ENCODE measurements at regions not wholly inside any gene's neighbourhood (a gene's known extent, or its start where the extent isn't known, plus 50 kb on each side); places are given as distances from the start of the nearest gene placed in this dataset.

DNA sequence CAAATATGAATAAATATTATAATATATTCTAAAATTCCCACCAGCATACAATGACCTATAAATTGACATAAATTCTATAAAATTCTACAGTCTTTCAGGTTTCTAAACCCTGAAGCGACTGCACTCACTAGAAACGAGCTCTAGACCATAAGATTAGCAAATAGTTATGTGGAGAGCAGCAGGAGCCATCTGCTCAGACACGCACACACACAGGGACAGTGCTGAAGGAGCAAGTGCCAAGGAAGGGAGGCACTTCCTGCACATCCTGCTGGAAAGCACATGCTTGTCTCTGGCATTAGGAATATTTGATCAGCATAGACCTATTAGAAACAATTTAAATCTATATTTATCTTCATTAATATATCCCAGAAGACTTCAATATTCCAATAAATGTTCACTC, 713.9 kb upstream of the CDH2 start:
- DNase-seq: no peak

DNA sequence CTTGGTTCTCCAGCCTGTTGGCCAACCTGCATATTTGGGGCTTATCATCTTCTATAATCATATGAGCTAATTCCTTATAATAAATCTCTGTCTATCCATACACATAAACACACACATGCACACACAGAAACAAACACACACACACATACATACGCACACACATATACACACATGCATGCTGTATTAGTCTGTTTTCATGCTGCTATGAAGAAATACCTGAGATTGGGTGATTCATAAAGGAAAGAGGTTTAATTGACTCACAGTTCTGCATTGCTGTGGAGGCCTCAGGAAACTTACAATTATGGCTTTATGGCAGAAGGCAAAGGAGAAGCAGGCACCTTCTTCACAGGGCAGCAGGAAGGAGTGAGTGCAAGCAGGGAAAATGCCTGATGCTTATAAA, 707.4 kb upstream of the CDH2 start:
- DNase-seq: no peak

DNA sequence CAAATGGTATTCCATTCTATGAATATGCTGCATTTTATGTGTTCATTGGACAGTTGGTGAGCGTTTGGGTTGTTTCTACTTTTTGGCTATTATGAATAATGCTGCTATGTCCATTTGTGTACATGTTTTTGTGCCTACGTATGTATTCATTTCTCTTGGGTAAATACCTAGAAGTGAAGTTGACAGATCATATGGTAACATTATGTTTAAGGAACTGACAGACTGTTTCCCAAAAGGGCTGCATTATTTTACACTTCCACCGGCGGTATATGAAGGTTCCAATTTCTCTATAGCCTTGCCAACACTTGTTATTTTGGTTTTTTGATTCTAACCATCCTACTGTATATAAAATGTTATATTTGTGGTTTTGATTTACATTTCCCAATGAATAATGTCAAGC, 703.9 kb upstream of the CDH2 start:
- no peak for DNase-seq

DNA sequence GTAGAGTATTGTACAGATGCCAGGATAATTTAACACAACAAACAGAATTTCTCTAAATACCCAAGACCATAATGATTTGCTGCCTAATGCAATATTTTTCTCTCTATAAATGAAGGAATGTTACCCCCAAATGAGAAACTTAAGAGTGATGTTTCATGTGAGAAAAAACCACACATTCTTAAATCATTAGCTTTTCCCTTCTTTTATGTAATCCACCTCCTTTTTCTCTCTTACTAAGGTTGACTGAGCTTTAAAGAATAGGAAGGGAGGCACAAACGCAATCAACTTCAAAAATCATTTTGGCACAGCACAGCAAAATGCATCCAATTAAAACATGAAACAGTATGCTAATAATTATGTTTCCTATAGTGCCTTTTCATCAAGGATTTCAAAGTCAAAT, 698.1 kb upstream of the CDH2 start:
- DNase-seq: no peak

DNA sequence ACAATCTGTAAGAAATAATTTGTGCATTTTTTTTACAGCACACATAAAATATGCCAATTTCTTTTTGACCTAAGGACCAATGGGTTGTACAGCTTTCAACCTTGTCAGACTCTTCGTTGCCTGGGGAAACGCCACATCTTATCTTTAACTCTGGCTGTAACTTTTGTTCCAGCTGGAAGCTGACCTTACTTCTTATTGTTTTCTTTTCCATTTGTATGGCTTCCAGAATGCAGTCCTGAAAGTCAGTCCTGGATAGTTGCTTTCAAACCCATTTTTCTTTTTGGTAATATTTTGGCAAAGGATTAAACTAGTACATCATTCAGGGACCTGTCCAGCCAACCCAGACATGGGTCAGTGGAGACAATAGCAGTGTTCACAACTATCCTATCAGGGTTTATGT, 686.5 kb upstream of the CDH2 start:
- DNase-seq: no peak

DNA sequence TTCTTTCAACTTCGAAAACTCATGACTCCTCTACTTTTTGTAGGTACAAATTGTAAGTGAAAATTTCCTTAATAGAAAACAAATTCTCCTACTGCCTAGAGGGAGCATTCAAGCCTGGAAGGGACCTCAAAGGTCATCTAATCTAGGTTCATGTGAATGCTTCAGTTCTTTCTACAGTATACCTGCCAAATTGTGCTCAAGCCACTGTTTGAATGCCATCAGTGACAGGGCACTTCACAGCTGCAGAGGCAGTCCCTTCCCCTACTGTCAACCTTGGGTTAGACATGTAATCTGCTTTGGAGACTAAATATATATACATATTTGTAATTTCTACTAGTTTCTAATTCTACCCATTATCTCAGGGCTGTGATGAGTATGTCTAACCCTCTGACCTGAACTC, 681.3 kb upstream of the CDH2 start:
- DNase-seq: no peak

DNA sequence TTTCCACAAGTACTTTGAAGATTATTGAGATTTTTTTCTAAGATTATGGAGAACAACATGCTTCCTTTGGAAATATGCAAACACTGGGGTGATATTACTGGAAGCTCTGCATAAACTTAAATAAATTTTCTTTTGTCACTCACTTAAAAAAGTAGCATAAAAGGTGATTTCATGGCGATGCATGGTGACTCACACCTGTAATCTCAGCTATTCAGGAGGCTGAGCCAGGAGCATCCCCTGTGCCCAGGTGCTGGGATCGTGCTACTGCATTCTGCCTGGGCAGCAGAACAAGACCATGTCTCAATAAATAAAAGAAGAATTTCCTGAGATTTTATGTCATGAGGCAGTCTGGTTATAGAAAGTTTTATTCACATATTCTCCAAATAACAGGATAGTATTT, 679.1 kb upstream of the CDH2 start:
- DNase-seq: no peak

DNA sequence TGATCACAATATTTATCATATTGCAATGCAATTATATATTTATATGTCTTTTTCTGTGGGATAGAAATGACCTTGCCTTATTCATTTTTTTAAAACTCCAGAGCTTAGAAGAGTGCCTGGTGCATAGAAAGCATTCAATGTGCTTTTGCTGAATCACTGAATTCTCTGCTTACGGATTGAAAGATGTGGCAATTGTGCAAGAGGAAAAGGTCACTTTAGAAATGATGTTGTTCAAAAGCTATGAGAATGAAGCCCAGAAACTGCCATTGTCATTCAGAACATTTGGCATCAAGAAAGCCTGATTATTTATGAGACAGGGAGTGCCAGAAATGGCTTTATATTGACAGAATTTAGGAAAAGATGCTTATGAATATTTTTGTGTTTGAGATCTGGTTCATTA, 678.6 kb upstream of the CDH2 start:
- no peak for DNase-seq

DNA sequence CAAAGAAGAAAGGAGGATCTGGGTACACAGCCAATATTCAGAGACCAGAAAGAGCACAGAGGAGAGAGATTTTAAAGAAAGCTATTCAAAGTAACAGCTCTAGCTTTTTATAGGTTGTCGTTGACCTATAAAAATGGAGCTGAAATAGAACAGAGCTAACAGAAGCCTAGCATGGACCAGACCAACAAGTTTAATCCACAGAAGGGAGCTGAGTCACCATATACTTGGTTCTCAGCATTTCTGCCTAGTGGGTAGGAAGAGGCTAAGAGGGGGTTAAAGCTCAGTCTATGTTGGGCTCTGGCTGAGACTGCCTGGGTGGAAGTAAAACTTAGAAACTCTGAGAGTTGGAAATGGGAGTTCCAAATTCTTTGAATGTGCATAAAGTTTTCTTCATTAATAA, 678.0 kb upstream of the CDH2 start:
- no peak for DNase-seq

DNA sequence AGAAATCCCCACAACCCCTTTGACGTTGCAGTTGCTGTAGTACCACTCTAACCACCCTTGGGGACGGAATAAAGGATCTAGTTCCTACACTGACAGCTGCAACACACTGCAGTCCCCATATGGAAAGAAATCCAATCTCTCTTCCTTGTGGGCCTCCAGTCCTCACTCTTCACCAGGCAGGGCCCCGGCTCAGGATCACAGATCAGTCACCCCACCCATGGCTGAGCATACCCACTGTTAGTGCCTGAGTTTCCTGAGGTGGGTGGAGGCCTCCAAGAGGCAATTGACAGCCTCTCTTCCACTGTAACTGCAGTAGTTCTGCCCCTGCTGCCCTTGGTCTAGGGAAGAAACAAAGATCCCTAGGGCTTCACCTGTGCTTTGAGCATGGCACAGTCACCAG, 670.0 kb upstream of the CDH2 start:
- DNase-seq: no peak

DNA sequence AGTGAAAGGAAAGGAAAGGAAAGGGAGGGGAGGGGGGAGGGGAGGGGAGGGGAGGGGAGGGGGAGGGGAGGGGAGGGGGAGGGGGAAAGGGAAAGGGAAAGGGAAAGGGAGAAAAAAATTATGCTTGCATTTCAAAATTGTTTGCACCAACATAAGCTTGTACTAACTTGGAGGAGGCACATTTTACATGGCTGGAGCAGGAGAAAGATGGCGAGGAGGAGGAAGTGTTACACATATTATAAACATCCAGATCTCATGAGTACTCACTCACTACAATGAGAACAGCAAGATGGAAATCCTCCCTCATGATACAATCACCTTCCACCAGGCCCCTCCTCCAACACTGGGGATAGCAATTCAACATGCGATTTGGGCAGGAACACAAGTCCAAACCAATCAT, 660.2 kb upstream of the CDH2 start:
- no peak for DNase-seq

DNA sequence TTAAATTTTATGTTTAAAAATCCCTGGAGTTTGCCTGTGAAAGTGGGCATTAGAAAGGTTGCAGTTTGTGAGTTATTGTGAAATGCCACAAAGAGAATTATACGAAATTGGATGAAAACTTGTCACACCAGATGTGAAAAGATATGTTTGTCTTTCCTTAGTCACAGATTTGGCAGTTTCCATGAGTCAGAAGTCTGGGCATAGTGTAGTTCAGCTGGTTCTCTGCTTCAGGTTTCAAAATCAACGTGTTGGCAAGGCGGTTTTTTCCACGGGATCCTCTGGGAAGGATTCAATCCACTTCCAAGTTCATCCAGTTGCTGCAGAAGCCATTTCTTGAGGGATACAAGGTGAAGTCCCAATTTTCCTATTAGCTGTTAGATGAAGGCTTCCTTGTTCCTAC, 658.0 kb upstream of the CDH2 start:
- no peak for DNase-seq

DNA sequence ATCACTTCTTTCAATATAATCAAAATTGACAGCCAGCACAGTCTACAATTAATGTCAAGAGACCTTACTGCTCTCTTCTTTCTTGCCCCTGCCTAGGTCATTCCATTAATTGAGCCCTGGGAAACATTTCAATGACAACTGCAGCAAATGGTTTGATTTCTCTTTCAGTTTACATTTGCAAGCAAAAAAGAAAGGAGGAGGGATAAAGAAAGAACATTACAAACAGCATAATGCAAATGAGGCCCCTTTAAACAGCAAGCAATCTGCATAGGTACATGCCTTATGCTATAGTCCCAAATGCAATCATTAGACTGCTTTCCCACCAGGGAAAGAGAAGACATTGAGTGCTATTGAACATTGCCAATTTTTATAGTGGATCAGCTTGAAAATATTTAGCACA, 655.0 kb upstream of the CDH2 start:
- no peak for DNase-seq

DNA sequence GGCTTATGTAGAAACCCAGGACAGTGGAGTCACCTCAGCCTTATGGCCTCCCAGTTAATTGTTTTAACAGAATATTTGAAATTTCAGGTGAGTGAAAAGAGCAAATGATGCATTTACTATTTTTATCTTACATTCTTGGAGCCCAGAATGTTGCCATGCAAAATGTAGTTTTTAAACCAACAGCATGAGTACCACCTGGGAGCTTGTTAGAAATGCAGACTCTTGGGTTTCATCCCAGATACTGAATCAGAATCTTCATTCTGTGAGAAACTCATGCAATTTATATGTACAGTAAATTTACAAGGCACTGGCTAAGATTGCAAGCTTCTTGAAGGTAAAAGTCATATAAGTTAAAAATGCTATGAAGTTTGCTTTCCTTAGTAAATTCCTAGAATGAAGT, 654.5 kb upstream of the CDH2 start:
- no peak for DNase-seq

DNA sequence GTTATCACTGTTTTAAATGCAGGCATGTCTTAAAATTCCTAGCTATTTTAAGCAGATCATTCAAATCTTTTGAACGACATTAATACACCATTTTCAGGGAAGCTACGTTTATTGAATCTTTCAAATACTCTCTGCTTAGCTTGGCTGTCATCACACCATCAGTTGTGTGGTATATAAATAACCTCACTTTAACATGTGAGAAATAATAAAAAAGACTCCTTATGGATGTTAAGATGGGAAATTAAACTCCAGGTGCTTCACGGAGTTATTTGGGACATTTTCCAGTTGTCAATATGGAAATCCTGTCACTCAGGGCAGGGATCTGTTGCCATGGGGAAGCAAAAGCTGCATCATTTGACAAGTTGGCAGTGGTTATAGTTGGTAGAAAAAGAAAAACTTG, 649.2 kb upstream of the CDH2 start:
- no peak for DNase-seq

DNA sequence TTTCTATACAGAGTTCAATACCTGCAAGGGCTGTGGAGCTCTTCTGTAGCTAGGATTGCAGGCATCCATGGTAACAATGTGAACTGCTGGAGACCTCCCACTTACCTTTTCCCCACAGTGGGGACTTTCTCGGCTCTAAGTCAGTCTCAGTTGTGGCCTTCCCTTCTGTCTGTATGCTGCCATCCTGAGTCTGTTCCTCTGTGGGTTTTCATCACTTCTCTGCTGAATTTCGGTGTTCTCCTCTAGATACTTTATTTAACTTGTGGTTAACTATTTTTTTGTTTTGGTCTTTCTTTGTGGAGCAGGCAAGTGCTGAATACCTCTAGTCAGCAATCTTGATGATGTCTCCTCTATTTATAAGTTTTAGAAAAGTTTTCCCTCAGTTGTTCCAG, 647.2 kb upstream of the CDH2 start:
- DNase-seq: no peak

DNA sequence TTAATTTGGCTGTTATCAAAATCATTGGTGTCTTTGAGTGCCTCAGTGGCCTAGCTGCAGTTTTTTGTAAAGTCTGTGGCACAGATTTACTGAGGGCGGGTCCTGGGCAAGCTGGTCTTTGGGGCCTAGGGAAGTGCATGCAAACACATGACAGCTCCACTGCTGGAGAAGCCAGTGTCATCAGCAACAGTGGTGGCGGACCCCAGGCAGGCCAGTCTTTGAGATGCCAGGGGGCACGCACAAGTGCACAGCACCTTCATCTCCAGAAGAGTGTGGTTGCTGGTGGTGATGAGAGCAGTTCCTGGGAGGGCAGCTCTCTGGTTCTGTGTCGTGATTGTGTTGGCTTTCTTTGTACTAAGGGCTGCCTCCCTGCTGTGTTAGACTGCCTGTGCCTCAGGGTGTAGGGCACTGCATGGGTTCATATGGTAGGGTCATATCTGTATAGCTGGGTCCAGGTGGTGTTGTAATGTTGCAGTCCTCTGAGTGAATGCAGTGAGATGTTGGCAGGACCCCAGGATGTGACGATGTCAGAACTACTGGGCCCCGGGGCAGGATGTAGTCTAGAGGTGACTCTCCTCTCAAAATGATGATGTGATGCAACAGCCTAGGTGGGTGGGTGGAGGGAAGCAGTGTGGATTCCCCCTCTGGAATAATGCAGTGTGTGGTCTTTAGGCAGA, 646.7 kb upstream of the CDH2 start:
- DNase-seq: no peak

DNA sequence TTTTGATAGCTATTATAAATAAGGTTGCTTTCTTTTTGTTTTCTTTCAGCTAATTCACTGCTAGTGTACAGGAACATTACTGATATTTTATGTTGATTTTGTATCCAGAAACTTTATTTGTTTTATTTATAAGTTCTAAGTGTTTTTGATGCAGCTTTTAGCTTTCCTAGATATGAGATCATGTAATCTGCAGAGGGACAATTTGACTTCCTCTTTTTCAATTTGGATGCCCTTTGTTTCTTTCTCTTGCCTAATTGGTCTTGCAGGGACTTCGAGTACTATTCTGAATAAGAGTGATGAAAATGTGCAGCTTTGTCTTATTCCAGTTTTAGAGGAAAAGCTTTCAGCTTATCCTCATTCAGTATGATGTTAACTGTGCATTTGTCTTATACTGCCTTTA, 643.4 kb upstream of the CDH2 start:
- no peak for DNase-seq

DNA sequence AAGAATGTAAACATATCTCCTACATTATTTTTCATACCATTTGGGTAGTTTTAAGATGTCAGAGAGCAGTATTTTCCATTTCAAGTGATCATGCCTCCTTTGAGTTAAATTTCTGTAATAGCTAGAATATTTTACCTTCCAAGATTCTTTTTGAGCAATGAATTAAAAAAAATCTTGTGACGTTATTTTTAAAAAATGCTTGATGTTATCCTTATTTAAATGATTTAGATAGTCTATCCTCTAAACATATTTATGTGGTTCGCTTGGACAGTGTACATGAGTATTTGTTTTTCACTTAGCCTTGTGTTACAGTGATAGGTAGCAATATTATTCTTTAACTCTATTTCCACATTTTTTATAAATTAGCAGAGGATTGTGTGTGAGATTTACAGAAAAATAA, 639.2 kb upstream of the CDH2 start:
- no peak for DNase-seq

DNA sequence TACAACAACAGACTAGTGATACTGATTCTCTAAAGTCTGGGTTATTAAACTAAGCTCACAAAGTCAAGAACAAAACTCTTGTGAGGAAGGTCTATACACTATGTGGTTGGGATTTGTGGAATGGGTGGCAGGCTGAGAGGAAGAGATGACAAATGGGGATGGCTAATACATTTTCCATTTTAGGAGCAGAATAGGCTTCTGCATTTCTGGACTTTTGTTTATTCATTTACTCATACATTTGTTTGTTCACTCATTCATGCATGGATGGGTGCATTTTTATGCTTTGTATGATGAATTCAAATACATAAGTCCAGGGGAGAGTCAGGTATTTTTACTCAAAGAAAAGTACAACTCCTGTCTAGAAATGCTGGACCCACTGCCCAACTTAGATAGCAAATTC, 637.4 kb upstream of the CDH2 start:
- DNase-seq: no peak

DNA sequence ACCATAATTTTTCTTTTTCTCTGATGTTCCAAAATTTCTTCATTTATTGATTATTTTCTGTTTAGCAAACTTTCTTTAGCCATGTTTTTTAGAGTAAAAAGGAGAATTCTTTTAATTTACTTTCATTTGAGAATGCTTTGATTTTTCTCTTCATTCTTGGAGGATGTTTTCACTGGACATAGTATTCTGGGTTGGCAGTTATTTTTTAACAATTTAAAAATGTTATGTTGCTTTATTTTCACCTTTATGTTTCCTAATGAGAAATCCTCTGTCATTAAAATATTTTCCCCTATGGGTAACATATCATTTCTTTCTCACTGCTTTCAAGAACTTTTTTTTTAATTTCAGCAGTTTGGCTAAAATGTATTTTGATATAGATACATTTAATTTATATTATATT, 631.4 kb upstream of the CDH2 start:
- DNase-seq: no peak

DNA sequence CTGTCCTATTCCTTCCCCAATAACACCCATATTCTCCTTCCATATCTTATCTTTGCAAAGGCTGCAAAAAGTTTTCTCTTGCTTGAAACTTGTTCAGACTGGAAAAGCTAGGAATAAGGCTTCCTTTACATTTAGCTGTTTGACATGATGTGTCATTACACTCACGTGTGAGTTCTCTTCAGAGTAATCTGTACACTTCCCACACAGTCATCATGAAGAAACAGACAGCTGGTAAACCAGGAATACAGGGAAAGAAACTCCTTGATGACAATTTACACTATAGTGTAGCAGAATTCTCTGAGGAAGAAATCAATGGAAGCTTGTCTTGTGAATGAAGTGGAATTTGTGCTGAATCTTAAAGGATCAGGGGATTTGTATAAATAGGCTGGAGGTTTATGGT, 628.6 kb upstream of the CDH2 start:
- no peak for DNase-seq

DNA sequence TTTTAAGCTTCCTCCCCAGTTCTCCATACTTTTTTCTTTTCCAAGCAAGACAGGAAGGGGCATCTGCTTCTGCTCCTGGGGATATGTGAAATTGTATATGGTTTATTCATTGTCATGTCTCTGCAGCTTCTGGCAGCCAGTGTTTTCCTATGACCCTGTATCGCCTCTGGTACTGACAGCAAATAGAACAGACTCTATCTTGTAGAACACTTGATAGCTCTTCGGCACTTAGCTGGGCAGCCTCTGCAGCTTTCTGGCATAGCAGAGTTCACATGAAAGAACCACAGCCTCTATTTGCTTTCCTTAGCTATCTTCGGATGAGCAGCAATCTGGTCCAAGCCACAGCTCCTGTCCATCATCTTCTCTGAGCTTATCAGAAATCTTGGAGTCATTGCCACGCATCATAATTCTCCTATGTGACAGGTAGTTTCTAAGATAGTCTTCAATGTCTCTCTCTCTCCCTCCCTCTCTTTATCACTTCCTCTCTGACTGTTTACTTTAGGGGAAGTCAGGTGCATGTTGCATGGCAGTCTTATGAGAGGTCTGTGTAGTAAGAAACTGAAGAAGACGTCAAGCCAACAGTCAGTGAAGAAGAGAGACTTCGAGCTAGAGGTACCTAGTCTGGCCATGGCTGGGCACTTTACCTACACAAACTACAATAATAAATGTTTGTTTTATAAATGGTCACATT, 627.7 kb upstream of the CDH2 start:
- no peak for DNase-seq

DNA sequence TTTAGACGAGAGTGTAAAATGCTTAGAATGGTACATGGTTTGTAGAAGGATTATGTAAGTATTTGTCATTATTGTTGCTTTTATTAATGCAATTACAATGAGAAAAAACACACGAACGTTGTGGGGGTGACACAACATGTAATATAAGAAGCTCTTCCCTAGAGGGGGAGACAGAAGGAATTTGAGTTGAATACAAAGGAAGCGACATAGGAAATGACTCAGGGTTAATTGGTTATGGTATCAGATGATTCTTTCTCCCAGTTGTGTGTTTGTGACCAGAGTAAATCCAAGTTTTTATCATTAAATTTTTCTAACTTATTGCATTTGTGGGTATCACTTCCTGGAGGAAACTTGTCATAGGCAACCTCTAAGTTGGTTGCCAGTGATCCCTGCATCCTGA, 625.6 kb upstream of the CDH2 start:
- no peak for DNase-seq

DNA sequence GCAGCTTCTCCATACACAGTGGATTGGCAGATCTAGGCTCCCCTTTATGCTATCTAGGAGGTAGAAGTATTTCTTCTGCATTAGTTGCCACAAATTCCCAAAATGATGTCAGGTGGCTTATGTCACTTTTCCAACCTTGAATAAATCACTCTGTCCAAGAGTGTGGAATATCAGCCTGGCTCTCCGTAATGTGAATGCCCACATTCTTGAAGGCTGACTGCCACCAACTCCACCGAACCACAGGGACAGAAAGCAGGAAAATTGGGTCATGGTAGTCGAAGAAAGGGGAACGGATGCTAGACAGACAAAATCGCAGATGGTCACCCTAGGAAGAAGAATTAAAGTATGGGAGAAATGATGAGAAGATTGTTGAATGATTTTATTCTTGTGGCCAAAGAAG, 624.9 kb upstream of the CDH2 start:
- DNase-seq: no peak
